Liver (tissue), 8 donors: ENCODE measurements at regions not wholly inside any gene's neighbourhood (a gene's known extent, or its start where the extent isn't known, plus 50 kb on each side); places are given as distances from the start of the nearest gene placed in this dataset.

ENCODE experiments used
- DNase-seq: peaks from one replicate; pipeline ENCODE4 v3.0.0-alpha.2; 2017; ENCODE audit warnings: low spot score
- H3K27ac ChIP-seq, 2 donors: one replicate each; pipeline ENCODE4 v1.7.0; 2013; ENCODE audit warnings: inconsistent platforms in 2 of 2, low read length in 2 of 2, control low read depth in 1 of 2, low read depth in 1 of 2, mild to moderate bottlenecking in 1 of 2
- H3K27me3 ChIP-seq, 4 donors: one replicate each; pipeline versions ENCODE4 v1.6.1 to v1.7.0; 2013; ENCODE audit warnings: low read length in 3 of 4, inconsistent platforms in 1 of 4, mild to moderate bottlenecking in 1 of 4, moderate library complexity in 1 of 4; ENCODE audit not compliant: control insufficient read depth in 4 of 4, insufficient read depth in 4 of 4
- H3K36me3 ChIP-seq, 4 donors: one replicate each; pipeline versions ENCODE4 v1.6.1 to v1.7.0; 2013; ENCODE audit warnings: low read length in 3 of 4, mild to moderate bottlenecking in 3 of 4, low read depth in 1 of 4, moderate library complexity in 1 of 4; ENCODE audit not compliant: control insufficient read depth in 4 of 4, insufficient read depth in 3 of 4
- H3K4me1 ChIP-seq, 4 donors: one replicate each; pipeline versions ENCODE4 v1.6.1 to v1.7.0; 2013; ENCODE audit warnings: low read length in 3 of 4, mild to moderate bottlenecking in 3 of 4, moderate library complexity in 1 of 4; ENCODE audit not compliant: control insufficient read depth in 4 of 4, insufficient read depth in 4 of 4
- H3K4me3 ChIP-seq, 3 donors: one replicate each; pipeline versions ENCODE4 v1.6.1 to v1.7.0; 2013; ENCODE audit warnings: low read length in 3 of 3, control low read depth in 1 of 3, low read depth in 1 of 3, mild to moderate bottlenecking in 1 of 3
- H3K9ac ChIP-seq, 2 donors: one replicate each; pipeline ENCODE4 v1.7.0; 2013; ENCODE audit warnings: low read length in 2 of 2, mild to moderate bottlenecking in 2 of 2, moderate library complexity in 2 of 2, control low read depth in 1 of 2, low read depth in 1 of 2
- H3K9me3 ChIP-seq, 4 donors: one replicate each; pipeline versions ENCODE4 v1.6.1 to v1.7.0; 2013; ENCODE audit warnings: low read length in 3 of 4; ENCODE audit not compliant: control insufficient read depth in 4 of 4
- ATF3 ChIP-seq: IDR thresholded peaks from 2 replicates; pipeline ENCODE4 v1.6.1; 2016; ENCODE audit warnings: antibody characterized with exemption
- CTCF ChIP-seq: fragments of 150-350 bp; IDR thresholded peaks from 2 replicates; pipeline ENCODE4 v1.5.1; 2017; ENCODE audit warnings: improper control_type of control experiment, low read depth, low read length; ENCODE audit not compliant: missing input control
- EGR1 ChIP-seq, 2 donors: IDR thresholded peaks; 2 replicates each; pipeline ENCODE4 v1.6.1; 2016 to 2018; ENCODE audit warnings: antibody characterized with exemption in 2 of 2, low read depth in 2 of 2
- FOXA1 ChIP-seq: IDR thresholded peaks from 2 replicates; pipeline ENCODE4 v1.6.1; 2016; ENCODE audit warnings: antibody characterized with exemption
- FOXA2 ChIP-seq: IDR thresholded peaks from 2 replicates; pipeline ENCODE4 v1.6.1; 2016; ENCODE audit warnings: antibody characterized with exemption
- GABPA ChIP-seq, 2 donors: IDR thresholded peaks in 1 of 2; conservative IDR thresholded peaks in 1 of 2; 2 replicates each; pipeline ENCODE4 v1.6.1; 2016; ENCODE audit warnings: antibody characterized with exemption in 2 of 2, mild to moderate bottlenecking in 1 of 2, moderate library complexity in 1 of 2
- HNF4A ChIP-seq, 2 donors: conservative IDR thresholded peaks; 2 replicates each; pipeline ENCODE4 v1.6.1; 2016; ENCODE audit warnings: antibody characterized with exemption in 2 of 2, mild to moderate bottlenecking in 2 of 2
- HNF4G ChIP-seq: IDR thresholded peaks from 2 replicates; pipeline ENCODE4 v1.6.1; 2016; ENCODE audit warnings: antibody characterized with exemption
- JUND ChIP-seq, 2 donors: IDR thresholded peaks; 2 replicates each; pipeline ENCODE4 v1.6.1; 2016; ENCODE audit warnings: antibody characterized with exemption in 2 of 2
- MAX ChIP-seq: IDR thresholded peaks from 2 replicates; pipeline ENCODE4 v1.6.1; 2016; ENCODE audit warnings: antibody characterized with exemption
- NR2F2 ChIP-seq: IDR thresholded peaks from 2 replicates; pipeline ENCODE4 v1.6.1; 2016; ENCODE audit warnings: antibody characterized with exemption
- RAD21 ChIP-seq, 2 donors: IDR thresholded peaks; 2 replicates each; pipeline ENCODE4 v1.6.1; 2016; ENCODE audit warnings: antibody characterized with exemption in 2 of 2, mild to moderate bottlenecking in 2 of 2
- REST ChIP-seq: IDR thresholded peaks from 2 replicates; pipeline ENCODE4 v1.6.1; 2016; ENCODE audit warnings: antibody characterized with exemption, mild to moderate bottlenecking
- RXRA ChIP-seq, 2 donors: IDR thresholded peaks; 2 replicates each; pipeline ENCODE4 v1.6.1; 2017 to 2018; ENCODE audit warnings: antibody characterized with exemption in 2 of 2, mild to moderate bottlenecking in 1 of 2
- SP1 ChIP-seq: IDR thresholded peaks from 2 replicates; pipeline ENCODE4 v1.6.1; 2018; ENCODE audit warnings: antibody characterized with exemption, mild to moderate bottlenecking
- TAF1 ChIP-seq: conservative IDR thresholded peaks from 2 replicates; pipeline ENCODE4 v1.6.1; 2016; ENCODE audit warnings: antibody characterized with exemption, mild to moderate bottlenecking
- YY1 ChIP-seq: IDR thresholded peaks from 2 replicates; pipeline ENCODE4 v1.6.1; 2016; ENCODE audit warnings: antibody characterized with exemption, mild to moderate bottlenecking
- ZBTB33 ChIP-seq: IDR thresholded peaks from 2 replicates; pipeline ENCODE4 v1.6.1; 2016; ENCODE audit warnings: antibody characterized with exemption
- WGBS: extraction: QIAGEN DNeasy Blood & Tissue Kit; methylation state at CpG from one replicate; pipeline ENCODE4 v1.1.7; 2013; 5-methylcytosine and 5-hydroxymethylcytosine counted together
- donor health status: healthy.
- donor health status: healthy.
- donor health status: healthy.
- donor health status: healthy.
- donor health status: healthy.

- no peak for DNase-seq
- TF ChIP-seq TAF1 (no peak), FOXA1 (no peak), FOXA2 (no peak), SP1 (no peak), EGR1 (IDR thresholded peaks at IDR 0.05; ENCODE audit: low read depth in 2 of 2) (no peak), REST (no peak), RXRA (IDR thresholded peaks at IDR 0.05) (no peak)
- WGBS = 78% methylated on average over 6 of the region's 6 CpGs
- H3K27ac ChIP-seq = no peak overlapping the region
- H3K9ac ChIP-seq = no peak overlapping the region
- H3K9me3 ChIP-seq = peaks cover 0 to 8% (median 1%) of the 10 kb centered on the region in 4 donors
- H3K36me3 ChIP-seq = no peaks in the 10 kb centered on the region
- no peaks in the 10 kb centered on the region for H3K4me1 ChIP-seq
- no peaks in the 10 kb centered on the region for H3K27me3 ChIP-seq
- no peak overlapping the region for H3K4me3 ChIP-seq
Observed at GRCh38 chr3:6035626-6036025, 825.3 kb upstream of the GRM7 start.

- Histone ChIP-seq H3K9me3 (peaks cover 0 to 8% (median 1%) of the 10 kb centered on the region in 4 donors), H3K36me3 (no peaks in the 10 kb centered on the region), H3K4me1 (no peaks in the 10 kb centered on the region), H3K27me3 (no peaks in the 10 kb centered on the region), H3K4me3 (no peak overlapping the region), H3K27ac (no peak overlapping the region), H3K9ac (no peak overlapping the region)
- WGBS = 88% methylated on average over 3 of the region's 3 CpGs
- TF ChIP-seq FOXA1 = no peak
- no peak for DNase-seq
Observed at GRCh38 chr3:6039971-6040370, 820.9 kb upstream of the GRM7 start.

GRCh38 chr3:6041894-6042293 lies 819.0 kb upstream of the GRM7 start:
- no peaks in the 10 kb centered on the region for H3K27me3 ChIP-seq
- no peak overlapping the region for H3K4me3 ChIP-seq
- WGBS = 54% methylated on average over 1 of the region's 1 CpG
- H3K27ac ChIP-seq = no peak overlapping the region
- H3K9ac ChIP-seq = no peak overlapping the region
- H3K9me3 ChIP-seq = peaks cover 0 to 7% (median 3%) of the 10 kb centered on the region in 4 donors
- TF ChIP-seq REST (no peak), HNF4A (conservative IDR thresholded peaks at IDR 0.05) (no peak), NR2F2 (no peak), FOXA2 (no peak), ZBTB33 (no peak), EGR1 (IDR thresholded peaks at IDR 0.05; ENCODE audit: low read depth in 2 of 2) (no peak), GABPA (IDR thresholded peaks at IDR 0.05 in 1 of 2, conservative IDR thresholded peaks at IDR 0.05 in 1 of 2) (no peak), RAD21 (IDR thresholded peaks at IDR 0.05) (no peak), FOXA1 (no peak), MAX (no peak), SP1 (no peak), CTCF (no peak), ATF3 (no peak), JUND (IDR thresholded peaks at IDR 0.05) (no peak), YY1 (no peak), RXRA (IDR thresholded peaks at IDR 0.05) (no peak), TAF1 (no peak), HNF4G (no peak)
- no peak for DNase-seq
- no peaks in the 10 kb centered on the region for H3K4me1 ChIP-seq
- no peaks in the 10 kb centered on the region for H3K36me3 ChIP-seq
